ENCODE measurements at regions not wholly inside any gene's neighbourhood (a gene's known extent, or its start where the extent isn't known, plus 50 kb on each side); places are given as distances from the start of the nearest gene placed in this dataset.
"Not testable (repeated sequence)": the region's sequence is repeated elsewhere in the genome, so short reads cannot be mapped to it uniquely, and the experiment has no call there.

GRCh38 chr18:40148960-40149359, 1806.1 kb upstream of the PIK3C3 start:
- Histone ChIP-seq H4K20me1 (ENCODE audit: insufficient read depth, low read length) (no peaks in the 10 kb centered on the region), H3K79me2 (ENCODE audit: insufficient read depth, low read depth, low read length) (no peaks in the 10 kb centered on the region), H3K4me1 (ENCODE audit: insufficient read depth, low read length, poor library complexity, severe bottlenecking) (no peaks in the 10 kb centered on the region), H2AFZ (ENCODE audit: low read length) (no peak overlapping the region), H3K4me3 (ENCODE audit: low read depth, low read length, poor library complexity, severe bottlenecking) (no peak overlapping the region), H3K9me2 (ENCODE audit: insufficient read depth, low read length) (no peaks in the 10 kb centered on the region), H3K4me2 (ENCODE audit: low read length) (no peak overlapping the region), H3K9me3 (ENCODE audit: low read length) (no peaks in the 10 kb centered on the region), H3K36me3 (ENCODE audit: insufficient read depth, low read length) (no peaks in the 10 kb centered on the region), H3K27ac (ENCODE audit: low read depth, low read length, poor library complexity, severe bottlenecking) (no peak overlapping the region)
- no peak for DNase-seq (ENCODE audit: low spot score)
- ChIA-PET CTCF (ENCODE audit: unreplicated experiment) (no interaction called here), POLR2A (interaction anchor here (0.6 kb wide), 1 partner anchor 29 kb away, joined by 3 read pairs; no protein-coding TSS in a partner anchor)
- TF ChIP-seq CTCF (conservative IDR thresholded peaks at IDR 0.05; ENCODE audit: low read length) (no peak), EZH2phosphoT487 (IDR thresholded peaks at IDR 0.05; ENCODE audit: borderline replicate concordance, low read depth, low read length) (no peak)
- intact Hi-C loops (cut with micrococcal nuclease; ENCODE audit: unreplicated experiment), result no loop called here
- no TSS peak for BruUV-seq (replicated peaks)

GRCh38 chr18:40133253-40133652, 1821.8 kb upstream of the PIK3C3 start:
- H3K4me2 ChIP-seq (ENCODE audit: low read length), result no peak overlapping the region
- H3K9me2 ChIP-seq (ENCODE audit: insufficient read depth, low read length), result no peaks in the 10 kb centered on the region
- no peaks in the 10 kb centered on the region for H3K9me3 ChIP-seq (ENCODE audit: low read length)
- DNase-seq (ENCODE audit: low spot score), result no peak
- no peak overlapping the region for H3K27ac ChIP-seq (ENCODE audit: low read depth, low read length, poor library complexity, severe bottlenecking)
- no peaks in the 10 kb centered on the region for H3K79me2 ChIP-seq (ENCODE audit: insufficient read depth, low read depth, low read length)
- H3K36me3 ChIP-seq (ENCODE audit: insufficient read depth, low read length), result no peaks in the 10 kb centered on the region
- TF ChIP-seq CTCF (conservative IDR thresholded peaks at IDR 0.05; ENCODE audit: low read length) (no peak), EZH2phosphoT487 (IDR thresholded peaks at IDR 0.05; ENCODE audit: borderline replicate concordance, low read depth, low read length) (no peak)
- no peak overlapping the region for H2AFZ ChIP-seq (ENCODE audit: low read length)
- no peaks in the 10 kb centered on the region for H3K4me1 ChIP-seq (ENCODE audit: insufficient read depth, low read length, poor library complexity, severe bottlenecking)
- BruUV-seq (replicated peaks), result no TSS peak
- no peak overlapping the region for H3K4me3 ChIP-seq (ENCODE audit: low read depth, low read length, poor library complexity, severe bottlenecking)
- ChIA-PET CTCF (ENCODE audit: unreplicated experiment) (no interaction called here), POLR2A (no interaction called here)
- H4K20me1 ChIP-seq (ENCODE audit: insufficient read depth, low read length), result no peaks in the 10 kb centered on the region
- intact Hi-C loops (cut with micrococcal nuclease; ENCODE audit: unreplicated experiment), result no loop called here

GRCh38 chr18:40132438-40132837, 1822.6 kb upstream of the PIK3C3 start:
- POLR2A ChIA-PET; H3K79me2 ChIP-seq (ENCODE audit: insufficient read depth, low read depth, low read length); H3K9me3 ChIP-seq (ENCODE audit: low read length); H3K4me2 ChIP-seq (ENCODE audit: low read length); CTCF ChIA-PET (ENCODE audit: unreplicated experiment); H3K36me3 ChIP-seq (ENCODE audit: insufficient read depth, low read length); intact Hi-C loops (cut with micrococcal nuclease; ENCODE audit: unreplicated experiment); H3K9me2 ChIP-seq (ENCODE audit: insufficient read depth, low read length); H3K27ac ChIP-seq (ENCODE audit: low read depth, low read length, poor library complexity, severe bottlenecking); BruUV-seq (replicated peaks); H2AFZ ChIP-seq (ENCODE audit: low read length); DNase-seq (ENCODE audit: low spot score); H3K4me3 ChIP-seq (ENCODE audit: low read depth, low read length, poor library complexity, severe bottlenecking); H4K20me1 ChIP-seq (ENCODE audit: insufficient read depth, low read length); H3K4me1 ChIP-seq (ENCODE audit: insufficient read depth, low read length, poor library complexity, severe bottlenecking): not testable (repeated sequence)
